ENCODE measurements at regions not wholly inside any gene's neighbourhood (a gene's known extent, or its start where the extent isn't known, plus 50 kb on each side); places are given as distances from the start of the nearest gene placed in this dataset.
"Not testable (repeated sequence)": the region's sequence is repeated elsewhere in the genome, so short reads cannot be mapped to it uniquely, and the experiment has no call there.

- DNase-seq (ENCODE audit: low spot score), result no peak
Observed at GRCh38 chr1:58836408-58836807, 52.6 kb upstream of the JUN start.

DNA sequence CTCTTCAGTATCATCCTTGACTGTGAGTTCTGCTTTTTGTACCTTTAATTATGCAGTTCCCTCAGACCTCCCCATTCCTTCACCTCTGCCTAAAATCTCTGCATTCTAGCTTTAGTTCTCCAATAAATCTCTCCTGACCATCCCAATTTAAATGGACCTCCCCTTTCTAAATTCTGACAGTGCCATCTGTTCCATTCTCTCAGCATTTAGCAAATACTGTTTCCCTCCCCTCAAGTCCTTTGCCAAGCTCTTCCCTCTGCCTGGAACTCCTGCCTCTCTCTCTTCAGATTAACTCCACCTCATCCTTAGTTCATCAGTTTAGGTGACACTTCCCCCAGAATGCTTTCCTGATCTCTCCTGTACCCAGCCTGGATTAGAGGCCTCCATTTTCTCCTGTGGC is 54.0 kb upstream of the JUN start:
- no peak for DNase-seq (ENCODE audit: low spot score)

- DNase-seq (ENCODE audit: low spot score), result no peak
Observed at GRCh38 chr1:58839147-58839795, 55.4 kb upstream of the JUN start.

DNA sequence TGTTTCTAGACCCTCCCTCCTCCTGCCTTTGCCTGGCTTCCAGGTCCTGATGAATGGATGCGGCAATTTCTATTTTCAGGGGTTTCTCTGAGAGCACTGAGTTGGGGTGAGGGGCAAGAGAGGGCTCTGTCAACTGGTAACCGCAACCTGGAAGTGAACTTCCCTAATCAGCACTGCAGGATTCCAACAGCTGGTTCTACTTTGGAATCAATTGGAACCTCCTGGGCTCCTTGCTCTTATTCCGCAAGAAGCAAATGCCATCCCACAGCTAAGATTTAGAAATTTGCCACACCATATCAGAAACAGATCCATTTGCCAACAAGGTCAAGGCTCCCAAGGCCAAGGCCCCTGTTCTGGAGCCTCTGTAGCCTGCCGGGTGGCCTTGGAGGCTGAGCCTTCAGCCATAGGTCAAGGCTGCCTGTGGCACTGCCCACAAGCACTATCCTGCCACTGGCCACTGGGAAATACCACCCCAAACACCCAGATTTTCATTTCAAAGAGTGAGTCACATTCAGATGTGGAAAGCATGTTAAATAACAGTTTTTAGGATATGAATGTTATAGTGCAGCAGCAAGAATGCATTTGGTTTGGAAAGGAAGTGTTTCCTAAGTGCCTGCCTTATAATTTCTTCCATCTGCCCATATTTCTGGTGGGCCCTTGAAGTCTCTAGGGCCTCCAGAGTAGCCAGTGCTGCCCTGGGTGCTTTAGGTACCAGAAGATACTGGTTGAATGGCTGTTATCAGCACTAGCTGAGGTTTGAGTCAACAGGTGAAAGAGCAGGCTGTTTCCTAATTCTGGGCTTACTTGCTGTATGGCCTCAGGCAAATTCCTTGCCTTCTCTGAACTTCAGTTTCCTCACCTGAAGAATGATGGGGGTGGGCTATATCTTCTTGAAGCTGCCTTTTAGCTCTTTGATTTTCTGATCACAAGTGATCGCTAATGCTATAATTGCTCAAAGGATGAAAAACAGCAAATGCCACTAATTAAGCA is 56.3 kb upstream of the JUN start:
- no peak for DNase-seq (ENCODE audit: low spot score)

- DNase-seq (ENCODE audit: low spot score), result peak; percentile 52
Observed at GRCh38 chr1:58841455-58841854, 57.6 kb upstream of the JUN start.

- no peak for DNase-seq (ENCODE audit: low spot score)
Observed at GRCh38 chr1:58842941-58843340, 59.1 kb upstream of the JUN start.

- no peak for DNase-seq (ENCODE audit: low spot score)
Observed at GRCh38 chr1:58844176-58844575, 60.3 kb upstream of the JUN start.

- DNase-seq (ENCODE audit: low spot score), result no peak
Observed at GRCh38 chr1:58845942-58846341, 62.1 kb upstream of the JUN start.

- DNase-seq (ENCODE audit: low spot score), result peak; percentile 59
Observed at GRCh38 chr1:58848818-58849411, 65.1 kb upstream of the JUN start.

DNA sequence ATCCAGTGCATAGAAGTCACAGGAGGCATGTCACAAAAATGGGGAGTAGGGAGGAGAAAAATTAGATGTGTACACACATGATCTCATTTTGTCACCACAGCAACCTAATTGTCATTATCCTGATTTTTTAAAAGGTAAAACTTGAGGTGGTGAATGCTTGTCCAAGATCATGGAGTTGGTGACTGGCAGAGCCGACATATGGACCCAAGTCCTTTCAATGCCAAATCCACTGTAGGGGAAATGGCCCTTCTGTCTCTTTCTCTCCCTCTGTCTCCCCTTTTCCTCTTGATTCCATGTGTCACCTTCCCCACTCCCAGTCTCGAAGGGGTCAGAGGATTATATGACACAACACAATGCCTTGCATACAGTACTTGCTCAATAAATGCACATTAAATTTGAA is 65.7 kb upstream of the JUN start:
- DNase-seq (ENCODE audit: low spot score), result no peak

DNA sequence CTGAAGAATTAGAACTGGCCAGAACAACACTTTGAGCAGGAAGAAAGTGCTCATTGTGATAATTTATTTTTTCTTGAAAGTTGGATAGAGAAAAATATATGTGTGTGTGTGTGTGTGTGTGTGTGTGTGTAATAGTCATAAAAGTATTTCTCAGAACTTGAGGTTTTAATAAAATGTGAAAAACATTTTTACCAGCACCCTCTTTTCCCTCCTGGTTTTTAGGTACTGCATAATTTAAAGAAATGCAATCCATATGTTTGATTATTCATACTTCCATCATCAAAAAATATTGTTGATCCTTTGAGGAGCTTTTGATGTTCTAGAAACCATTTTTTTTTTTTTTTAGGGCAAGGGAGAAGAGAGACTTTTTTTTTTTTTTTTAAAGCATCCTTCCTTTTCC is 66.8 kb upstream of the JUN start:
- no peak for DNase-seq (ENCODE audit: low spot score)

DNA sequence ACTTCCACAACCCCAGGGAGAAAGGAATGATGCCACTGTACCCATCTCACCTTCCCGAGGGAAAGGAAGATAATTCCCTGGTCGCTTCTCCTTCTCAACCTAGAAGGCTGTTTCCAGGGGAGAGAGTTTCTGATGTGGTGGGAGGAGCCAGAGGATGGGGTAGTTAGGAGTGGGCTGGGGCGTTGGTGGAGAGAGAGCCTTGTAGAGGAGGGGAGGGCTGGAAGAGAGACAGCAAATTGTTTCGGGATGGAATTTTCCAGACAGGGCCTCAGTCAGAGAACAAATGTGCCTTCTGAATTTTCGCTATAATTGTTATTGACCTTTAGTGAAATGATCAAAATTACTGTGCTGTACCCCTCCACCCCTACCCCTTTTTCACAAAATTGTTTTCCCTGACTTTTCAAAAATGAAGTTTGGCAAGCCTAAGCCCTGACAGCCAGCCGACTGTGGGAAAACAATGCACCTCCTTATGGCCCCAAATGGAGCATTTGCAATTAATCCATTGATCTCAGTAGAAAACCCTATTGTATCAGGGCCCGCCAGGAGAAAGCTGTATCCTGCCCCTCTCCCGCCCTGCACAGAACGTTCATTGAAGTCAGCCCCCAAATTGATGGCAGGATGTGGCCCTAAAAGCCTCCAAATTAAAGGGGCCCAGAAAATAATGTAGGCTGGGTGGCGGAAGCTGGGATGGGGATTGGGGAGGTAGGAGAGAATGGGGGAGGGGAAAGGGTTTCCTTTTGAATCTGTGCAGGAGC is 69.1 kb upstream of the JUN start:
- DNase-seq (ENCODE audit: low spot score), result peak; percentile 41

DNA sequence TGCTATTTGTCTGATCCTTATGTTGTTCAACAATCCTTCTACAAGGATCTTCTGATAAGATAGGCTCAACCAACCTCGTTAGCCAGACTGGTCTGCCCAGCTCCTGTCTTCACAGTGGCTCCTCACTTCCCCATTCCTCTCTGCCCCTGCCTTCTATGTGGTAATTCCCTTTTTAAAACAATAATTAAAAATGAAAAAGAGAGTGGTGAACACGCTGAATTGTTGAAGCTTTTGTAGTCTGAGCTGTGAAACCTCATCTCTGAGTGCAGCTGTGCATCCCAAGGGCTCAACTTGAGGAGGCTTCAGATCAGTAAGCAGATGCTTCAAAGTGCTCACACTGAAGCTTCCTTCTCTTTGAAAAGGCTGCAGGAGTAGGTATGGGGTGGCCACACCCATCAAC is 70.7 kb upstream of the JUN start:
- DNase-seq (ENCODE audit: low spot score), result no peak

GRCh38 chr1:58855274-58856165 is 71.7 kb upstream of the JUN start:
- DNase-seq (ENCODE audit: low spot score), result no peak

DNA sequence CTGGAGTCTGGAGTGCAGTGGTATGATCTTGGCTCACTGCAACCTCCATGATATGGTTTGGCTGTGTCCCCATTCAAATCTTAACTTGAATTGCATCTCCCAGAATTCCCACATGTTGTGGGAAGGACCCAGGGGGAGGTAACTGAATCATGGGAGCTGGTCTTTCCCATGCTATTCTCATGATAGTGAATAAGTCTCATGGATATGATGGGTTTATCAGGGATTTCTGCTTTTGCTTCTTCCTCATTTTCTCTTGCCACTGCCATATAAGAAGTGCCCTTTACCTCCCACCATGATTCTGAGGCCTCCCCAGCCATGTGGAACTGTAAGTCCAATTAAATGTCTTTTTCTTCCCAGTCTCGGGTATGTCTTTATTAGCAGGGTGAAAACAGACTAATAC is 72.4 kb upstream of the JUN start:
- DNase-seq (ENCODE audit: low spot score), result not testable (repeated sequence)

DNA sequence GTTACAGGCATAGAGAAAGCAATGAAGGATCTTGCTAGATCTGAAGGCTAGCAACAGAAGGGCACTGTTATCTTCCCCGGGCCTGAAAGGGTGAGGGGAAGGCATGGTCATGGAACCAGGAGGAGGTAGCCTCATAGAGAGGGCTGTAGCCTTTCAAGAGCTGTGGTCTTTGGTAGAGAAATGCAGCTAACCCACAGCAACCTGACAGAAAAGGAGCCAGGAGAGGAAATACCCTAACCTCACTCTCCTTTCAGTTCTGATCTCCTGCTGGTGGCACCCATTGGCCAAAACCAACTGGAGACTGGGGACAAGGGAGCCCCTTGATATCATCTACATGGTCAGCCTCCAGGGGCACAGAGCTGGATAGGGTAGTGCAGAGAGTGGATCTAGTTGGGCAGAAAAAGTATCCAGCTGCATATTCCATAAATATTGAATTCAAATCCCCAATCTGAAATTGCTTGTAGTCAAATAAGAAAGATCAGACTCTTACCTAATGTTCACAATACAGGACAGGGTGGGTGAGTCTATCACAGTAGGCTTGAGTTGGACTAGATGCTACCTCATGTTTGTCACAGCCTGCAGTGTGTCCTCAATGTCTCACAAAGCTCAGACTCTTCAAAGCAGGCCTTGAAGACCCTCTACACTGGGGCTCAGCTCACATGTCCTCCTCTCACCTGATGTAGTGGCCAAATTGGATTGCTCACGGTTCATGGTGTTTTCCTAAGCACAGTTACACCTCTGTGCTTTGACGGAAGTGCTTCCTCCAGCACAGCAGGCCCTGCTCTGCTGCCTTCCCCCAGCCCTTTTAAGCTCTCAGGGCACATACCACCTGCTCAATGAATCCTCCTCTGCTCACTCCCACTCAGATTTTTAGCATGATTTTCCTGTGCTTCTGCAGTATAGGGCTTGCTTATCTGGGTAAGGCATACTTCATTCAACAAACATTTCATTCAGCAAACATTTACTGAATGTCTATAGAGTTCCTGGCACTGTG is 74.1 kb upstream of the JUN start:
- peak; percentile 30 for DNase-seq (ENCODE audit: low spot score)

- no peak for DNase-seq (ENCODE audit: low spot score)
Observed at GRCh38 chr1:58859769-58860485, 76.1 kb upstream of the JUN start.

GRCh38 chr1:58861076-58861475 is 77.2 kb upstream of the JUN start:
- DNase-seq (ENCODE audit: low spot score), result no peak

- no peak for DNase-seq (ENCODE audit: low spot score)
Observed at GRCh38 chr1:58861506-58861905, 77.7 kb upstream of the JUN start.
